ENCODE measurements at regions not wholly inside any gene's neighbourhood (a gene's known extent, or its start where the extent isn't known, plus 50 kb on each side); places are given as distances from the start of the nearest gene placed in this dataset.
"Not testable (repeated sequence)": the region's sequence is repeated elsewhere in the genome, so short reads cannot be mapped to it uniquely, and the experiment has no call there.

GRCh38 chr20:40967700-40968099, 60.9 kb upstream of the TOP1 start:
- no peak overlapping the region for H3K4me3 ChIP-seq (ENCODE audit: low read depth, low read length)
- no peak for TF ChIP-seq CTCF (IDR thresholded peaks at IDR 0.05; ENCODE audit: low read depth, low read length, missing control alignments)
- DNase-seq (ENCODE audit: low read depth): no peak

DNA sequence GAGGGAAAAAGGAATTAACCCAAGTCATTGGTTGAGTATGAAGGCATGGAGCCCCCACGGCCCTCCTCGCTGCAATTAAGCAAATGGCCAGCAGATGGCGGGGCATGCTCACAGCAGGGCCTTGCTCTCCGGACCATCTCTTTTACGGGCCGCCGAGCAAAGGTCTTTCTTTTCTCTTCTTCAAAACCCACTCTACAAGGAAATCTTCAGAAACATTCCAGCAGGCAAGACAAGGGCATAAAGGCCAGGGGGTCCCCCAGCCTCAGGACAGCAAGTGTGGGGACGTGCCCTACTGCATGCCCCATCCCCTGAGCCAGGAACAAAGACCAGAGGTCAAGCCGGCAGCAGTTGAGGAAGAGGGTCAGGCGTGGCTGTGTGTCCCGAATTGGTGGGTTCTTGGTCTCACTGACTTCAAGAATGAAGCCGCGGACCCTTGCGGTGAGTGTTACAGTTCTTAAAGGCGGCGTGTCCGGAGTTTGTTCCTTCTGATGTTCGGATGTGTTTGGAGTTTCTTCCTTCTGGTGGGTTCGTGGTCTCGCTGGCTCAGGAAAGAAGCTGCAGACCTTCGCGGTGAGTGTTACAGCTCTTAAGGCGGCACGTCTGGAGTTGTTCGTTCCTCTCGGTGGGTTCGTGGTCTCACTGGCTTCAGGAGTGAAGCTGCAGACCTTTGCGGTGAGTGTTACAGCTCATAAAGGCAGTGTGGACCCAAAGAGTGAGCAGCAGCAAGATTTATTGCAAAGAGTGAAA, 59.6 kb upstream of the TOP1 start:
- peak; percentile 94 for TF ChIP-seq CTCF (IDR thresholded peaks at IDR 0.05; ENCODE audit: low read depth, low read length, missing control alignments)
- DNase-seq (ENCODE audit: low read depth): not testable (repeated sequence)
- peak overlapping the region; percentile 53 for H3K4me3 ChIP-seq (ENCODE audit: low read depth, low read length)

- no peak for DNase-seq (ENCODE audit: low read depth)
- H3K4me3 ChIP-seq (ENCODE audit: low read depth, low read length): no peak overlapping the region
- no peak for TF ChIP-seq CTCF (IDR thresholded peaks at IDR 0.05; ENCODE audit: low read depth, low read length, missing control alignments)
Observed at GRCh38 chr20:40970218-40970617, 58.4 kb upstream of the TOP1 start.

- no peak for DNase-seq (ENCODE audit: low read depth)
- no peak for TF ChIP-seq CTCF (IDR thresholded peaks at IDR 0.05; ENCODE audit: low read depth, low read length, missing control alignments)
- H3K4me3 ChIP-seq (ENCODE audit: low read depth, low read length): no peak overlapping the region
Observed at GRCh38 chr20:40977218-40977617, 51.4 kb upstream of the TOP1 start.

- no peak for TF ChIP-seq CTCF (IDR thresholded peaks at IDR 0.05; ENCODE audit: low read depth, low read length, missing control alignments)
- no peak for DNase-seq (ENCODE audit: low read depth)
- H3K4me3 ChIP-seq (ENCODE audit: low read depth, low read length): no peak overlapping the region
Observed at GRCh38 chr20:40978761-40979160, 49.9 kb upstream of the TOP1 start.
